ENCODE measurements at regions not wholly inside any gene's neighbourhood (a gene's known extent, or its start where the extent isn't known, plus 50 kb on each side); places are given as distances from the start of the nearest gene placed in this dataset.

DNA sequence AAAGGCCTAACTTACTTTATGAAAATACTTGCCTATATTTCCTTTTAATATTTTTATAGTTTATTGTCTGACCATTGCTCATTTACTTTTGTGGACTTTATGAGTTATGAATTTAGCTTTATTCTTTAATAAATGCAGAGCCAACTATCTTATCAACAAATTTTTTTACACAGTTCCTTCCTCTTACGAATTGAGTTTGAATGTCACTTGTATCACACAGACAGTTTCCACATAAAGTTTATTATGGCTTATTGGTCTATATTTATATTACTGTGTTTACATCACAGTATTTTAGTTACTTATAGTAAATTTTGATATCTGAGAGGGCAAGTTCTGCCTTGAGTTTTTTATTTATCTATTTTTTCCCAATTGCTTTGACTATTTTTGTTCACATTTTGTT is 450.6 kb downstream of the C4orf33 start:
- no peak overlapping the region for H3K9ac ChIP-seq (ENCODE audit: low read depth in 1 of 2, low read length in 2 of 2)
- H3K27ac ChIP-seq (ENCODE audit: low read depth in 1 of 2, low read length in 2 of 2): no peak overlapping the region
- H3K36me3 ChIP-seq (ENCODE audit: control insufficient read depth in 4 of 4, insufficient read depth in 3 of 4, low read depth in 1 of 4, low read length in 3 of 4): no peaks in the 10 kb centered on the region
- peaks cover 0 to 1% (median 0%) of the 10 kb centered on the region in 4 donors for H3K27me3 ChIP-seq (ENCODE audit: control insufficient read depth in 4 of 4, insufficient read depth in 4 of 4, low read length in 3 of 4)
- no peaks in the 10 kb centered on the region for H3K9me3 ChIP-seq (ENCODE audit: control insufficient read depth in 4 of 4, low read length in 3 of 4)
- 43% methylated on average over 1 of the region's 1 CpG for WGBS
- H3K4me1 ChIP-seq (ENCODE audit: control insufficient read depth in 4 of 4, insufficient read depth in 4 of 4, low read length in 3 of 4): peaks cover 0 to 6% (median 2%) of the 10 kb centered on the region in 4 donors
- DNase-seq (ENCODE audit: low spot score): no peak
- H3K4me3 ChIP-seq (ENCODE audit: low read depth in 1 of 3, low read length in 3 of 3): no peak overlapping the region
- TF ChIP-seq HNF4A (conservative IDR thresholded peaks at IDR 0.05) (no peak), SP1 (IDR thresholded peaks at IDR 0.05) (no peak), EGR1 (IDR thresholded peaks at IDR 0.05; ENCODE audit: low read depth in 2 of 2) (no peak), RXRA (IDR thresholded peaks at IDR 0.05) (no peak), HNF4G (IDR thresholded peaks at IDR 0.05) (no peak), GABPA (IDR thresholded peaks at IDR 0.05 in 1 of 2, conservative IDR thresholded peaks at IDR 0.05 in 1 of 2) (no peak), NR2F2 (IDR thresholded peaks at IDR 0.05) (no peak), RAD21 (IDR thresholded peaks at IDR 0.05) (no peak), TAF1 (conservative IDR thresholded peaks at IDR 0.05) (no peak)
- TF ChIP-seq, protein P1, sequence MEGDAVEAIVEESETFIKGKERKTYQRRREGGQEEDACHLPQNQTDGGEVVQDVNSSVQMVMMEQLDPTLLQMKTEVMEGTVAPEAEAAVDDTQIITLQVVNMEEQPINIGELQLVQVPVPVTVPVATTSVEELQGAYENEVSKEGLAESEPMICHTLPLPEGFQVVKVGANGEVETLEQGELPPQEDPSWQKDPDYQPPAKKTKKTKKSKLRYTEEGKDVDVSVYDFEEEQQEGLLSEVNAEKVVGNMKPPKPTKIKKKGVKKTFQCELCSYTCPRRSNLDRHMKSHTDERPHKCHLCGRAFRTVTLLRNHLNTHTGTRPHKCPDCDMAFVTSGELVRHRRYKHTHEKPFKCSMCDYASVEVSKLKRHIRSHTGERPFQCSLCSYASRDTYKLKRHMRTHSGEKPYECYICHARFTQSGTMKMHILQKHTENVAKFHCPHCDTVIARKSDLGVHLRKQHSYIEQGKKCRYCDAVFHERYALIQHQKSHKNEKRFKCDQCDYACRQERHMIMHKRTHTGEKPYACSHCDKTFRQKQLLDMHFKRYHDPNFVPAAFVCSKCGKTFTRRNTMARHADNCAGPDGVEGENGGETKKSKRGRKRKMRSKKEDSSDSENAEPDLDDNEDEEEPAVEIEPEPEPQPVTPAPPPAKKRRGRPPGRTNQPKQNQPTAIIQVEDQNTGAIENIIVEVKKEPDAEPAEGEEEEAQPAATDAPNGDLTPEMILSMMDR (IDR thresholded peaks at IDR 0.05; ENCODE audit: low read depth, low read length, missing input control): no peak
- TF ChIP-seq, protein P2, sequence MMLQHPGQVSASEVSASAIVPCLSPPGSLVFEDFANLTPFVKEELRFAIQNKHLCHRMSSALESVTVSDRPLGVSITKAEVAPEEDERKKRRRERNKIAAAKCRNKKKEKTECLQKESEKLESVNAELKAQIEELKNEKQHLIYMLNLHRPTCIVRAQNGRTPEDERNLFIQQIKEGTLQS (IDR thresholded peaks at IDR 0.05): no peak
- TF ChIP-seq, protein P3, sequence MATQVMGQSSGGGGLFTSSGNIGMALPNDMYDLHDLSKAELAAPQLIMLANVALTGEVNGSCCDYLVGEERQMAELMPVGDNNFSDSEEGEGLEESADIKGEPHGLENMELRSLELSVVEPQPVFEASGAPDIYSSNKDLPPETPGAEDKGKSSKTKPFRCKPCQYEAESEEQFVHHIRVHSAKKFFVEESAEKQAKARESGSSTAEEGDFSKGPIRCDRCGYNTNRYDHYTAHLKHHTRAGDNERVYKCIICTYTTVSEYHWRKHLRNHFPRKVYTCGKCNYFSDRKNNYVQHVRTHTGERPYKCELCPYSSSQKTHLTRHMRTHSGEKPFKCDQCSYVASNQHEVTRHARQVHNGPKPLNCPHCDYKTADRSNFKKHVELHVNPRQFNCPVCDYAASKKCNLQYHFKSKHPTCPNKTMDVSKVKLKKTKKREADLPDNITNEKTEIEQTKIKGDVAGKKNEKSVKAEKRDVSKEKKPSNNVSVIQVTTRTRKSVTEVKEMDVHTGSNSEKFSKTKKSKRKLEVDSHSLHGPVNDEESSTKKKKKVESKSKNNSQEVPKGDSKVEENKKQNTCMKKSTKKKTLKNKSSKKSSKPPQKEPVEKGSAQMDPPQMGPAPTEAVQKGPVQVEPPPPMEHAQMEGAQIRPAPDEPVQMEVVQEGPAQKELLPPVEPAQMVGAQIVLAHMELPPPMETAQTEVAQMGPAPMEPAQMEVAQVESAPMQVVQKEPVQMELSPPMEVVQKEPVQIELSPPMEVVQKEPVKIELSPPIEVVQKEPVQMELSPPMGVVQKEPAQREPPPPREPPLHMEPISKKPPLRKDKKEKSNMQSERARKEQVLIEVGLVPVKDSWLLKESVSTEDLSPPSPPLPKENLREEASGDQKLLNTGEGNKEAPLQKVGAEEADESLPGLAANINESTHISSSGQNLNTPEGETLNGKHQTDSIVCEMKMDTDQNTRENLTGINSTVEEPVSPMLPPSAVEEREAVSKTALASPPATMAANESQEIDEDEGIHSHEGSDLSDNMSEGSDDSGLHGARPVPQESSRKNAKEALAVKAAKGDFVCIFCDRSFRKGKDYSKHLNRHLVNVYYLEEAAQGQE (IDR thresholded peaks at IDR 0.05): no peak
- TF ChIP-seq, protein P4, sequence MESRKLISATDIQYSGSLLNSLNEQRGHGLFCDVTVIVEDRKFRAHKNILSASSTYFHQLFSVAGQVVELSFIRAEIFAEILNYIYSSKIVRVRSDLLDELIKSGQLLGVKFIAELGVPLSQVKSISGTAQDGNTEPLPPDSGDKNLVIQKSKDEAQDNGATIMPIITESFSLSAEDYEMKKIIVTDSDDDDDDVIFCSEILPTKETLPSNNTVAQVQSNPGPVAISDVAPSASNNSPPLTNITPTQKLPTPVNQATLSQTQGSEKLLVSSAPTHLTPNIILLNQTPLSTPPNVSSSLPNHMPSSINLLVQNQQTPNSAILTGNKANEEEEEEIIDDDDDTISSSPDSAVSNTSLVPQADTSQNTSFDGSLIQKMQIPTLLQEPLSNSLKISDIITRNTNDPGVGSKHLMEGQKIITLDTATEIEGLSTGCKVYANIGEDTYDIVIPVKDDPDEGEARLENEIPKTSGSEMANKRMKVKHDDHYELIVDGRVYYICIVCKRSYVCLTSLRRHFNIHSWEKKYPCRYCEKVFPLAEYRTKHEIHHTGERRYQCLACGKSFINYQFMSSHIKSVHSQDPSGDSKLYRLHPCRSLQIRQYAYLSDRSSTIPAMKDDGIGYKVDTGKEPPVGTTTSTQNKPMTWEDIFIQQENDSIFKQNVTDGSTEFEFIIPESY (IDR thresholded peaks at IDR 0.05): no peak

DNA sequence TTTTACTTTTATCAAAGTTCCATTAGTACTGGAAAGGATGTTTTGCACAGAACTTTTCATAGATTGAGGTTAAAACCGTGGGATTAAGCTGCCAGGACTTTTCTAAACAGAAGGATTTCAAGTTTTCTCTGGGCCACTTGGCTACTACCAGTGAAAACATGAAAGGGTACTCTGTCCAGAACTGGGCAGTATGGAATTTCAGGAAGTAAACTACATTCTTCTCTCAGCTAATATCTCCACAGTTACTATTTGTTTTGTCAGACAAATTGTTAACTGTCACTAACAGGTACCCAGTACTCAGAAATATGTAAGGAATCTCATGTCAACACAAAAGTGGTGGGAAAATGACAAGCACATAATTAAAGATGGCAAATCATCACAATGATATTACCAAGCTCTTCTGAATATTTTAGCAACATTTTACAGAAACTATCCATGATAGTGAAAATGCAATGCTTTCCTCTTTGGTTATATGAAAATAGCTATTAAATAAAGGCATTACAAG is 454.4 kb downstream of the C4orf33 start:
- no peak overlapping the region for H3K9ac ChIP-seq (ENCODE audit: low read depth in 1 of 2, low read length in 2 of 2)
- no peaks in the 10 kb centered on the region for H3K9me3 ChIP-seq (ENCODE audit: control insufficient read depth in 4 of 4, low read length in 3 of 4)
- H3K4me3 ChIP-seq (ENCODE audit: low read depth in 1 of 3, low read length in 3 of 3): no peak overlapping the region
- H3K27me3 ChIP-seq (ENCODE audit: control insufficient read depth in 4 of 4, insufficient read depth in 4 of 4, low read length in 3 of 4): no peaks in the 10 kb centered on the region
- no peak overlapping the region for H3K27ac ChIP-seq (ENCODE audit: low read depth in 1 of 2, low read length in 2 of 2)
- WGBS: 24% methylated on average over 1 of the region's 1 CpG
- DNase-seq (ENCODE audit: low spot score): no peak
- H3K4me1 ChIP-seq (ENCODE audit: control insufficient read depth in 4 of 4, insufficient read depth in 4 of 4, low read length in 3 of 4): peaks cover 0 to 6% (median 2%) of the 10 kb centered on the region in 4 donors
- TF ChIP-seq RAD21 (IDR thresholded peaks at IDR 0.05): no peak
- no peaks in the 10 kb centered on the region for H3K36me3 ChIP-seq (ENCODE audit: control insufficient read depth in 4 of 4, insufficient read depth in 3 of 4, low read depth in 1 of 4, low read length in 3 of 4)
